WERI-Rb-1 (cell line): ENCODE measurements at regions not wholly inside any gene's neighbourhood (a gene's known extent, or its start where the extent isn't known, plus 50 kb on each side); places are given as distances from the start of the nearest gene placed in this dataset.

ENCODE experiments used
- DNase-seq: peaks from one replicate; pipeline ENCODE4 v3.0.0-alpha.2; 2020
- H3K27ac ChIP-seq: fragments of 250-450 bp; sonication (Bioruptor Pico); 2 replicates; pipeline ENCODE4 v1.5.1; 2020; ENCODE audit warnings: mild to moderate bottlenecking, moderate library complexity
- H3K27me3 ChIP-seq: fragments of 250-450 bp; sonication (Bioruptor Pico); 2 replicates; pipeline ENCODE4 v1.5.1; 2021; ENCODE audit warnings: mild to moderate bottlenecking, low read depth, moderate library complexity; ENCODE audit not compliant: insufficient read depth, severe bottlenecking
- H3K36me3 ChIP-seq: fragments of 250-450 bp; sonication (Bioruptor Pico); 2 replicates; pipeline ENCODE4 v1.5.1; 2020; ENCODE audit warnings: mild to moderate bottlenecking, moderate library complexity
- H3K4me3 ChIP-seq: 2 replicates; pipeline ENCODE4 v1.5.1; 2011; ENCODE audit warnings: low read depth, mild to moderate bottlenecking, control low read depth, low read length
- H3K9me3 ChIP-seq: fragments of 250-450 bp; sonication (Bioruptor Pico); 2 replicates; pipeline ENCODE4 v1.5.1; 2021; ENCODE audit warnings: mild to moderate bottlenecking, moderate library complexity; ENCODE audit not compliant: severe bottlenecking
- CTCF ChIP-seq: IDR thresholded peaks from 2 replicates; pipeline ENCODE4 v1.5.1; 2011; ENCODE audit warnings: low read depth, mild to moderate bottlenecking, control low read depth, inconsistent platforms, low read length

GRCh38 chr2:62596061-62596921, 90.3 kb upstream of the TMEM17 start:
- no peak for DNase-seq
- Histone ChIP-seq H3K27ac (no peak overlapping the region), H3K9me3 (peaks cover 2% of the 10 kb centered on the region), H3K27me3 (no peaks in the 10 kb centered on the region), H3K4me3 (no peak overlapping the region), H3K36me3 (no peaks in the 10 kb centered on the region)
- no peak for TF ChIP-seq CTCF

- Histone ChIP-seq H3K36me3 (no peaks in the 10 kb centered on the region), H3K27me3 (no peaks in the 10 kb centered on the region), H3K4me3 (no peak overlapping the region), H3K9me3 (peaks cover 2% of the 10 kb centered on the region), H3K27ac (no peak overlapping the region)
- no peak for DNase-seq
- TF ChIP-seq CTCF: no peak
These were observed 89.5 kb upstream of the TMEM17 start for GRCh38 chr2:62595474-62595873.

- no peaks in the 10 kb centered on the region for H3K36me3 ChIP-seq
These were observed 87.8 kb upstream of the TMEM17 start for GRCh38 chr2:62593825-62594224.

GRCh38 chr2:62591491-62591890, 85.5 kb upstream of the TMEM17 start:
- no peak overlapping the region for H3K27ac ChIP-seq
- H3K4me3 ChIP-seq: no peak overlapping the region
- no peak for DNase-seq
- H3K36me3 ChIP-seq: no peaks in the 10 kb centered on the region
- no peaks in the 10 kb centered on the region for H3K27me3 ChIP-seq
- TF ChIP-seq CTCF: no peak
- peaks cover 7% of the 10 kb centered on the region for H3K9me3 ChIP-seq

More at GRCh38 chr2:62593825-62594224, 87.8 kb upstream of the TMEM17 start:
- no peak overlapping the region for H3K4me3 ChIP-seq
- H3K9me3 ChIP-seq: peaks cover 2% of the 10 kb centered on the region
- DNase-seq: no peak
- H3K27ac ChIP-seq: no peak overlapping the region
- H3K27me3 ChIP-seq: no peaks in the 10 kb centered on the region
- no peak for TF ChIP-seq CTCF

GRCh38 chr2:62589691-62590356, 83.8 kb upstream of the TMEM17 start:
- no peaks in the 10 kb centered on the region for H3K27me3 ChIP-seq
- no peak overlapping the region for H3K27ac ChIP-seq
- H3K4me3 ChIP-seq: no peak overlapping the region
- no peak for TF ChIP-seq CTCF
- no peak for DNase-seq
- no peaks in the 10 kb centered on the region for H3K36me3 ChIP-seq
- H3K9me3 ChIP-seq: peaks cover 13% of the 10 kb centered on the region
